Stimulated activated naive B cell treated with anti-CD40 and anti-IgM and Interleukin-4, amounts not matched to agents 10 μg/mL and 1 μg/mL and 100 μg/mL, for 72 hours (primary cell): ENCODE measurements at regions not wholly inside any gene's neighbourhood (a gene's known extent, or its start where the extent isn't known, plus 50 kb on each side); places are given as distances from the start of the nearest gene placed in this dataset.
A peak's percentile ranks its signal among the peaks of the same experiment; 100 is the strongest.

Source experiments
- ATAC-seq, 2 donors: fragments of 150-1000 bp; cut with Tn5 transposase; replicated peaks; 2 replicates each; pipeline ENCODE4 v1.10.0; 2021; ENCODE audit warnings: moderate library complexity in 1 of 2
- DNase-seq: peaks from one replicate; pipeline ENCODE4 v3.0.0; 2021
- H3K27ac Mint-ChIP-seq: one replicate; pipeline ENCODE4 v1.8.0; 2022; ENCODE audit warnings: mild to moderate bottlenecking, mixed read lengths
- H3K27me3 Mint-ChIP-seq, 2 donors: one replicate each; pipeline ENCODE4 v1.8.0; 2022; ENCODE audit warnings: mixed read lengths in 2 of 2
- H3K36me3 Mint-ChIP-seq, 2 donors: one replicate each; pipeline ENCODE4 v1.8.0; 2022; ENCODE audit warnings: mixed read lengths in 2 of 2, mild to moderate bottlenecking in 1 of 2
- H3K4me1 Mint-ChIP-seq, 2 donors: one replicate each; pipeline ENCODE4 v1.8.0; 2022; ENCODE audit warnings: mixed read lengths in 2 of 2, mild to moderate bottlenecking in 1 of 2
- H3K4me3 Mint-ChIP-seq, 2 donors: one replicate each; pipeline ENCODE4 v1.8.0; 2022; ENCODE audit warnings: mild to moderate bottlenecking in 2 of 2, mixed read lengths in 2 of 2, moderate library complexity in 1 of 2
- H3K9me3 Mint-ChIP-seq, 2 donors: one replicate each; pipeline ENCODE4 v1.8.0; 2022; ENCODE audit warnings: mixed read lengths in 2 of 2, mild to moderate bottlenecking in 1 of 2

DNA sequence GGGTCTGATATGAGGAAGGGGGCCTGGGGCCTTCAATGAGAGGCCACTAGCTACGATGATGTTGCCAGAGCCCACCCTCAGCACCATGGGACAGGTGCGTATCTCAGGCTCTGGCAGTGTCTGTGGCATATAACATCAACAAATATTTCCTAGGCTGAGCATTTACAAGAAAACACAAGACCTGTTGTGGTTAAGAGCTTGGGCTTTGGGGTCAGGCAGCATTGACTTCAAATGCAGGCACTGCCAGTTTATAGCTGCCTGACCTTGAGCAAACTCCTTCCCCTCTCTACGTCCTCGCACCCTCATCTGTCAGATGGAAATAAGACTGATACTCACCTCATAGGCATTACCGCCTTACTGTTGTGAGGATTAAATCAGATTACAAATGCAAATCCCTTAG, 156.0 kb downstream of the KATNAL1 start:
- Mint-ChIP-seq H3K9me3 (no peaks in the 10 kb centered on the region), H3K4me3 (no peak overlapping the region), H3K36me3 (no peaks in the 10 kb centered on the region), H3K27ac (no peak overlapping the region), H3K27me3 (peaks cover 0 to 5% of the 10 kb centered on the region in 2 donors), H3K4me1 (peaks cover 20 to 27% of the 10 kb centered on the region in 2 donors)
- DNase-seq (no peak), ATAC-seq (no peak)

DNA sequence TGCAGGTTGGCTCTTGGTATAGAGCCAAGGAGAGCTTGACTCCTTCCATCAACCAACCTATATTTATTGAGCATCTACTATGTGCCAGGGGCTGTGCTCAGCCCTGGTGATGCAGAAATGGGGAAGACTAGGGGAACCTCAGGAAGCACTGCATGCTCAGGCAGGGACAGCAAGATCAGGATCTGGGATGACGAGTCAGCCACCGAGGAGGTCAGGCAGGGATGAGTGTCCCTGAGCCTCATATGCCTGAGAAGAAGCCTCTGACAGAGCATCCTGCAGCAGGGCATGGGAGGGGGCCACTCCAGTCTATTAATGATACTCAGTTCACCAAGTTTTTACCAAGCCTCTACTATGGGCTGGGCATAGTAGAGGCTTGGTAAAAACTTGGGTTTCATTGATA, 158.1 kb downstream of the KATNAL1 start:
- peaks cover 0 to 5% of the 10 kb centered on the region in 2 donors for H3K9me3 Mint-ChIP-seq
- H3K36me3 Mint-ChIP-seq = peaks cover 0 to 4% of the 10 kb centered on the region in 2 donors
- ATAC-seq = no peak
- peaks cover 0 to 4% of the 10 kb centered on the region in 2 donors for H3K27me3 Mint-ChIP-seq
- peaks cover 25 to 29% of the 10 kb centered on the region in 2 donors for H3K4me1 Mint-ChIP-seq
- H3K4me3 Mint-ChIP-seq = no peak overlapping the region
- DNase-seq = no peak
- no peak overlapping the region for H3K27ac Mint-ChIP-seq

- no peak overlapping the region for H3K4me3 Mint-ChIP-seq
- no peak overlapping the region for H3K27ac Mint-ChIP-seq
- ATAC-seq = no peak
- no peak for DNase-seq
- H3K27me3 Mint-ChIP-seq = peaks cover 0 to 4% of the 10 kb centered on the region in 2 donors
- peaks cover 23 to 29% of the 10 kb centered on the region in 2 donors for H3K4me1 Mint-ChIP-seq
- peaks cover 0 to 4% of the 10 kb centered on the region in 2 donors for H3K36me3 Mint-ChIP-seq
- peaks cover under 1 to 7% of the 10 kb centered on the region in 2 donors for H3K9me3 Mint-ChIP-seq
Measured at GRCh38 chr13:30148786-30149185, 158.6 kb downstream of the KATNAL1 start.

- Mint-ChIP-seq H3K27me3 (peaks cover 0 to 4% of the 10 kb centered on the region in 2 donors), H3K27ac (peak overlapping the region; percentile 53), H3K9me3 (peaks cover 1 to 11% of the 10 kb centered on the region in 2 donors), H3K4me1 (peaks cover 23 to 29% of the 10 kb centered on the region in 2 donors), H3K36me3 (peaks cover 0 to 4% of the 10 kb centered on the region in 2 donors), H3K4me3 (no peak overlapping the region)
- DNase-seq = no peak
- ATAC-seq = no peak
Measured at GRCh38 chr13:30148171-30148754, 159.1 kb downstream of the KATNAL1 start.

DNA sequence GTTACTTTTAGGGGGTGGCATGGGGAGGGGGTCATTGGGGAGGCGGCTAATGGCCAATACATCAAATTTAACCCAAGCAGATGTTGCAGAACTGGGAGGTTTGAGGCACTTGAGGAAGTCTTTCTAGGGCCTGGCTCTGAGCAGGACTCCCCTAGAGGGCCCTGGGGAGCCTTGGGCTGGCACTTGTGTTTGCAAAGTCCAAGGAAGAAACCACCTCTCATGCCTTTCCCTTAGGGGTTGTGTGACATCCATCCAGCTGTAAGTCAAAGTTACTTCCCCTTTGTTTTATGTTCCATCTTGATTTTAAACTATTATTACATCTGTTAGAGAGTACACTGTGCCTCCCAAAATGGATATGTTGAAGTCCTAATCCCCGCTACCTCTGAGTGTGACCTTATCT, 159.9 kb downstream of the KATNAL1 start:
- peaks cover 1 to 11% of the 10 kb centered on the region in 2 donors for H3K9me3 Mint-ChIP-seq
- H3K4me1 Mint-ChIP-seq = peaks cover 27 to 29% of the 10 kb centered on the region in 2 donors
- DNase-seq (no peak), ATAC-seq (peak; percentile 63 to 73)
- H3K27me3 Mint-ChIP-seq = peaks cover 0 to 4% of the 10 kb centered on the region in 2 donors
- H3K36me3 Mint-ChIP-seq = peaks cover 0 to 4% of the 10 kb centered on the region in 2 donors
- H3K27ac Mint-ChIP-seq = peak overlapping the region; percentile 53
- H3K4me3 Mint-ChIP-seq = no peak overlapping the region

DNA sequence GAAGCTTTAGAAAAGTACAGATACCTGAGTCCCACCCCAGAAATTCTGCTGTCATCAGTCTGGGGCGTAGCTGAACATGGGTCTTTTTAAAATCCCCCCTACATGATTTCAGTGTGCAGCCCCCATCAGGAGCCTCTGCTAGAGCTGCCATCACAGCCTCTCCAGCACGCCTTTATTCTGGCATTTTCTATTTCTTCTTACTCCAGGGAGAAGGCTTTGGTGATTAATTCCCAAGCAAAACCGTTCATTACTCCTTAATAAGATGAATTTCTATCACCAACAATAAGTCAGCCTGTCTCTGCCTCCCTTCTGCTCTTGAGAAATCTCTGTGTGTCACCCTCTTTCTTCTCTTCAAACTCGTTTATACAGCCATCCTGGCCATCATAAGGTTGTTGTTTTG, 160.3 kb downstream of the KATNAL1 start:
- ATAC-seq (no peak), DNase-seq (no peak)
- Mint-ChIP-seq H3K9me3 (peaks cover 1 to 11% of the 10 kb centered on the region in 2 donors), H3K27ac (no peak overlapping the region), H3K4me1 (peaks cover 27 to 29% of the 10 kb centered on the region in 2 donors), H3K36me3 (peaks cover 0 to 4% of the 10 kb centered on the region in 2 donors), H3K4me3 (no peak overlapping the region), H3K27me3 (peaks cover 0 to 4% of the 10 kb centered on the region in 2 donors)

GRCh38 chr13:30145709-30146367, 161.5 kb downstream of the KATNAL1 start:
- H3K4me3 Mint-ChIP-seq = peak overlapping the region in 1 of 2 donors; percentile 34
- ATAC-seq (peak; percentile 36 to 63), DNase-seq (peak; percentile 23)
- H3K27ac Mint-ChIP-seq = peak overlapping the region; percentile 72
- H3K36me3 Mint-ChIP-seq = peaks cover 0 to 8% of the 10 kb centered on the region in 2 donors
- H3K27me3 Mint-ChIP-seq = peaks cover 4 to 5% of the 10 kb centered on the region in 2 donors
- H3K4me1 Mint-ChIP-seq = peaks cover 29 to 33% of the 10 kb centered on the region in 2 donors
- H3K9me3 Mint-ChIP-seq = peaks cover 1 to 11% of the 10 kb centered on the region in 2 donors

- H3K4me3 Mint-ChIP-seq = no peak overlapping the region
- H3K36me3 Mint-ChIP-seq = peaks cover 0 to 8% of the 10 kb centered on the region in 2 donors
- DNase-seq (no peak), ATAC-seq (no peak)
- no peak overlapping the region for H3K27ac Mint-ChIP-seq
- H3K27me3 Mint-ChIP-seq = peaks cover 5 to 14% of the 10 kb centered on the region in 2 donors
- peaks cover 1 to 11% of the 10 kb centered on the region in 2 donors for H3K9me3 Mint-ChIP-seq
- H3K4me1 Mint-ChIP-seq = peaks cover 29 to 33% of the 10 kb centered on the region in 2 donors
Measured at GRCh38 chr13:30143666-30144400, 163.5 kb downstream of the KATNAL1 start.

- no peak for DNase-seq
- peaks cover 0 to 8% of the 10 kb centered on the region in 2 donors for H3K36me3 Mint-ChIP-seq
- H3K27me3 Mint-ChIP-seq = peaks cover 5 to 19% of the 10 kb centered on the region in 2 donors
- H3K27ac Mint-ChIP-seq = peak overlapping the region; percentile 9
- H3K9me3 Mint-ChIP-seq = peaks cover 1 to 11% of the 10 kb centered on the region in 2 donors
- peaks cover 22 to 29% of the 10 kb centered on the region in 2 donors for H3K4me1 Mint-ChIP-seq
- no peak overlapping the region for H3K4me3 Mint-ChIP-seq
- peak in 1 of 2 donors; percentile 27 for ATAC-seq
Measured at GRCh38 chr13:30142486-30143211, 164.7 kb downstream of the KATNAL1 start.

DNA sequence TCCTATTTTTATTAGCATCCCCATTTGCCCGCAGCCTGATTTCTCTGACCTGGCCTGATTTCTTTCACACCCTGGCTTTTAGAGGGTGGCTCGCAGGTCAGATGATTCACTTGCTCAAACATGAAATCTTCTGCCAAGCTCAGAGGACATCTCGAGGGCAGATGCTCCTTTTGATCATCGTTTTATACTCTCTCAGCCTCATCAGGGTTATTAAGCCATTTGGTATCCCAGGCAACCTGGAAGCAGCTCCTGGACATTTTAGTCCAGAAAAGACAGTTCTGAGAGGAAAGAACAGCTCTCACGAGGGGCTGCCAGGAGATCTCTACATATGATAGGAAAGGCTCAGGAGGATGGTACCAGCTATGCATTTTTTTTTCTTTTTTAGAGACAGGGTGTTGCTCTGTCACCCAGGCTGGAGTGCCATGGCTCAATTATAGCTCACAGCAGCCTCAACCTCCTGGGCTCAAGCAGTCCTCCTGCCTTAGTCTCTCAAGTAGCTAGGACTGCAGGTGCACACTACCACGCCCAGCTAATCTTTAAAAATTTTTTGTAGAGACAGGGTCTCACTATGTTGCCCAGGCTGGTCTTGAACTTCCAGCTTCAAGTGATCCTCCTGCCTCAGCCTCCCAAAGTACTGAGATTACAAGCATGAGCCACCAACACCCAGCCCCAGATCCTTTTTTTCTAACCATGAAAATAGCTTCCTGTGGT, 165.4 kb downstream of the KATNAL1 start:
- peaks cover 0 to 8% of the 10 kb centered on the region in 2 donors for H3K36me3 Mint-ChIP-seq
- ATAC-seq = no peak
- no peak overlapping the region for H3K4me3 Mint-ChIP-seq
- peaks cover 1 to 11% of the 10 kb centered on the region in 2 donors for H3K9me3 Mint-ChIP-seq
- peaks cover 5 to 21% of the 10 kb centered on the region in 2 donors for H3K27me3 Mint-ChIP-seq
- DNase-seq = no peak
- H3K4me1 Mint-ChIP-seq = peaks cover 15 to 22% of the 10 kb centered on the region in 2 donors
- H3K27ac Mint-ChIP-seq = no peak overlapping the region

DNA sequence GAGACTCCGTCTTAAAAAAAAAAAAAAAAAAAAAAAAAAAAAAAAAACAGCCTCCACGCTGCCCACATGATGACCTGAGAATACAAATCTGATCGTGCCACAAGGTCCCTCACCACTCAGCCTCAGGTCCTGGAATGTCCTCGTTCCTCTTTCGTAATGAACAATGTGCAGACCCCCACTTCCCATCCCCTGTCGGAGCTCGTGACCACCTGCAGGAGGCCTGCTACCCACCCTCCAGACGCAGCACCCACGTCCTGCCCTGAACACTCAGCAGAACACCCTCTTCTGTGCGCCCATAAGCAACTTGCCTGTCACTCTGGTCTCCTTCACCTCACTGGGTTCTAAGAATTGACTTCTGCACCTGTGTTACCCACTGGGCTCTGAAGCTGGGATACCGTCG, 166.4 kb downstream of the KATNAL1 start:
- no peak overlapping the region for H3K27ac Mint-ChIP-seq
- H3K4me1 Mint-ChIP-seq = peaks cover 5 to 17% of the 10 kb centered on the region in 2 donors
- no peak overlapping the region for H3K4me3 Mint-ChIP-seq
- peaks cover 1 to 11% of the 10 kb centered on the region in 2 donors for H3K9me3 Mint-ChIP-seq
- H3K27me3 Mint-ChIP-seq = peaks cover 5 to 26% of the 10 kb centered on the region in 2 donors
- H3K36me3 Mint-ChIP-seq = peaks cover 0 to 8% of the 10 kb centered on the region in 2 donors
- DNase-seq (no peak), ATAC-seq (peak; percentile 28 to 39)

DNA sequence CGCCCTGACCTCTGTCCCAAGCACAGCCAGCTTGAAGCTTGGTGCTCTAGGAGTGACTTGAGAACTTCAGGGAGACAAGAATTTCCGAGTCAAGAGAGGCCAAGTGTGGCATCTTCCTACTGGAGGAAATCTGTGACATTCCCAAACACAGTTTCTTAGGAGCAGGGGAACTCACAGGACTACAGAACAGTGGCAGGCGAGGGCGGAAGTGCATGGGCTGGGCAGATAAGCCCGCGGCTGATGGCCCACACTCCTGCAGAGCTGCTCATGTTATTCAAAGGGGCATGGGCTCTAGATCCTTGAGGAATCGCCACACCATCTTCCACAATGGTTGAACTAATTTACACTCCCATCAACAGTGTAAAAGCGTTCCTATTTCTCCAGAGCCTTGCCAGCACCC, 168.8 kb downstream of the KATNAL1 start:
- peaks cover 1 to 10% of the 10 kb centered on the region in 2 donors for H3K4me1 Mint-ChIP-seq
- ATAC-seq (no peak), DNase-seq (no peak)
- H3K9me3 Mint-ChIP-seq = peaks cover 0 to 1% of the 10 kb centered on the region in 2 donors
- peaks cover 5 to 27% of the 10 kb centered on the region in 2 donors for H3K27me3 Mint-ChIP-seq
- H3K36me3 Mint-ChIP-seq = peaks cover 0 to 4% of the 10 kb centered on the region in 2 donors
- no peak overlapping the region for H3K27ac Mint-ChIP-seq
- no peak overlapping the region for H3K4me3 Mint-ChIP-seq

DNA sequence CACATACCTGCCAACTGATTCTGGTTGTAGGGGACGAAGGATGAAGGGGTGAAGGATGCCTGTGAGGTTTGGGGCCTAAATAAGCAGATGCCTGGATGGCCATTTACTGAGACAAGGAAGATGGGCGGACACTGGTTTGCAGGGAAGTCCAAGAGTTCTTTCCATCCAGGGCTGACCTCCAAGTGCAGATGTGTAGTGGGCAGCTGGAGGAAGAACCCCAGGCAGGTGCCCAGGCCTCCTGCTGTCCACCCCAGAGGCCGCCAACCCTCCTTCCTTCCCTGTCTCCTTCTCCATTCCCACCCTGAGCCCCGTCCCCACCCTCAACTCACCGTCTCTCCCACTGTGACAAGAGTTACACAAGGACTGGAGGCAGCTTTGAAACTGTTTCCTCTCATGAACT, 171.5 kb downstream of the KATNAL1 start:
- Mint-ChIP-seq H3K36me3 (peaks cover 0 to under 1% of the 10 kb centered on the region in 2 donors), H3K4me3 (no peak overlapping the region), H3K27ac (no peak overlapping the region), H3K9me3 (no peaks in the 10 kb centered on the region), H3K27me3 (peaks cover under 1 to 27% of the 10 kb centered on the region in 2 donors), H3K4me1 (peaks cover 5 to 13% of the 10 kb centered on the region in 2 donors)
- no peak for DNase-seq
- ATAC-seq = no peak
